ENCODE measurements at regions not wholly inside any gene's neighbourhood (a gene's known extent, or its start where the extent isn't known, plus 50 kb on each side); places are given as distances from the start of the nearest gene placed in this dataset.
A peak's percentile ranks its signal among the peaks of the same experiment; 100 is the strongest.
"Not testable (repeated sequence)": the region's sequence is repeated elsewhere in the genome, so short reads cannot be mapped to it uniquely, and the experiment has no call there.

DNA sequence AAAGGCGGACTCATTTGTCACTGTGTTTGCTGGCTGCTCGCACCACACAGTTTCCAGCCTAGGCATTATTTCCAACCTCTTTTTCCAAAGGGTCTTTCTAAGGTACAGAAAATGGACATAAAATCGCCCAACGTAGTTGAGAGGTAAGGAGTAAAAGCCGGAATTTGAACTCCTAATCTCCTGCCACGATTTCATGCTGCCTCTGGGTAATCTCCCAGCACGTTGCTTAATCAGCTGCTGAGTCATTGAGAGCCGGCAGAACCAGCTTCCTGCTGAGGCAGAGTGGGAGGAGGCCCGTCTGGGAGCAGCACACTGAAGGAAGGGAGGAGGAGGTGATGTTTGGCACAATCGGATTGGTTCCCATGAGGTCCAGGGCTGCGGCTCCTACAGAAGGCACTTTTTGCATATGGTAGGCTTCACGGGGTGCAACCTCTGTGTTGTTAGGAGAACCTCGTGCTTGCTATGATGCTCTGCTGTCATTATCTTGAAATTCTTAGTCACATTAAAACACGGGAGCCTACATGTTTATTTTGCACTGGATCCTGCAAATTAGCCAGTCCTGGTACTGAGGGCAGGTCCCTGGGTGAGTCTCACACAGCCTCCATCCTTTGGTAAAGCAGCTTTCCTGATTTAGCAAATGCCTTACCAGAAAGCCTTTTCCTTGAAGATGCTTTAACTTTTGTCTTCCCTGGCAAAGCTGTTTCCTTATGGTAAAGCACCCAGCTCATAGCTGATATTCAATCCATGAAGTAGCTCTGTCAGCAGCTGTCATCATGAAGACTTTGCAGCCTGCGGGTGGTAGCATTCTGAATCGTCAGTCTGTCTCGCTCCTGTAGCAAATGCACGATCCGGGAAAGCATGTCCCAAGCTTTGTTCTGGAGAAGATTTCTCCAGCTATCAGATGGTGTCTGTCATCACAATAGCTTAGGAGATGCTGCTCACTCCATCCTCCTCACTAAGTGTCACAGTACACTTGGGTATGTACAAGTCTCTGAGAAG, 191.6 kb upstream of the MSX2 start:
- peak; percentile 88 for DNase-seq (ENCODE audit: low read depth, low spot score)
- Histone ChIP-seq H3K27ac (peak overlapping the region; percentile 96), H3K4me3 (peak overlapping the region; percentile 72), H3K9ac (ENCODE audit: insufficient read length) (peak overlapping the region; percentile 52), H3K36me3 (ENCODE audit: insufficient read depth, low read length) (no peaks in the 10 kb centered on the region), H3K9me3 (ENCODE audit: low read depth, low read length) (no peaks in the 10 kb centered on the region)
- no peak for TF ChIP-seq EZH2 (IDR thresholded peaks at IDR 0.05)
- peak; percentile 67 for TF ChIP-seq POLR2AphosphoS5 (IDR thresholded peaks at IDR 0.05; ENCODE audit: borderline replicate concordance, low read depth, low read length)
- peak; percentile 54 for TF ChIP-seq FOXP2 (optimal IDR thresholded peaks at IDR 0.05; ENCODE audit: control extremely low read depth, extremely low read length, insufficient read depth)

DNA sequence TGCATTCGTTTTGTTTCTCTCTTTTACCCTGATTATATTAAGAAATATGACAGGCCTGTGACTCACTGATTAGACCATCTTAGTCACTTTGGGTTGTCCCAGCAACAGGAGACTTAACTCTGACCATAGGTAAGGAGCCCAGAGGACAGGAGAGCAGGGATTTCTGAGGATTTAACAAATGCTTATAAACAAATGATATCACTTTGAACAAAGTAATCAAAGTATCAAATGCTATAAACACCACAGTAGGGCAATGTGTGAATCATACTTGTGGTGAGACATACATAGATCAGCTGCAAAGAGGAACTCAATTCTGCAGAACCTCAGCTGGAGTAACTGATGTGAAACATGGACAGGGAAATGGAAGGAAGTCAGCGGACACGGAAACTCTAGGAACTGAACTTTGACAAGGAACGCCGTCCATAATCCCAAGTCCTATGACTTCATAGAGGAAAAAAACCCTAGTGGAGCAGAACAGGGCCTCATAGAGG, 190.6 kb upstream of the MSX2 start:
- H3K9ac ChIP-seq (ENCODE audit: insufficient read length): no peak overlapping the region
- no peaks in the 10 kb centered on the region for H3K9me3 ChIP-seq (ENCODE audit: low read depth, low read length)
- no peak for DNase-seq (ENCODE audit: low read depth, low spot score)
- TF ChIP-seq FOXP2 (optimal IDR thresholded peaks at IDR 0.05; ENCODE audit: control extremely low read depth, extremely low read length, insufficient read depth) (no peak), EZH2 (IDR thresholded peaks at IDR 0.05) (no peak), POLR2AphosphoS5 (IDR thresholded peaks at IDR 0.05; ENCODE audit: borderline replicate concordance, low read depth, low read length) (no peak)
- no peak overlapping the region for H3K27ac ChIP-seq
- H3K4me3 ChIP-seq: no peak overlapping the region
- H3K36me3 ChIP-seq (ENCODE audit: insufficient read depth, low read length): no peaks in the 10 kb centered on the region

DNA sequence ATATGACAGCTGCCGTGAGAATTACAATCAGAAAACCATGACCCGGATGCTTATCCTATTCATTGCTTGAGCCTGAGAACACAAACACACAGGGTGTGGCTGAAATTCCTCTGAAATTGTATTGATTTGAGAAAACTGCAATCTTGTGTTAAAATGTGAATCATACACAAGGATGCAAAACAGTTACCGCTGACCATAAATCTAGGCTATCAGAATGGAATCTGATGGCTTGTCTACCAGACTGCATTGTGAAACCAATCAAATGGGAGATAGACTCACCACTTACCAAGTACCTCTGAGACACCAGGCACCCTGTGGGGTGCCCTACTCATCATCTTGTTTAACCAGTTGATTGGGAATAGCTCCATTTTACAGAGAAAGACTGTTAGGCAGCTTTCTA, 188.7 kb upstream of the MSX2 start:
- H3K9me3 ChIP-seq (ENCODE audit: low read depth, low read length): no peaks in the 10 kb centered on the region
- no peak overlapping the region for H3K27ac ChIP-seq
- TF ChIP-seq POLR2AphosphoS5 (IDR thresholded peaks at IDR 0.05; ENCODE audit: borderline replicate concordance, low read depth, low read length) (no peak), FOXP2 (optimal IDR thresholded peaks at IDR 0.05; ENCODE audit: control extremely low read depth, extremely low read length, insufficient read depth) (no peak), EZH2 (IDR thresholded peaks at IDR 0.05) (no peak)
- H3K4me3 ChIP-seq: no peak overlapping the region
- no peak overlapping the region for H3K9ac ChIP-seq (ENCODE audit: insufficient read length)
- no peaks in the 10 kb centered on the region for H3K36me3 ChIP-seq (ENCODE audit: insufficient read depth, low read length)
- DNase-seq (ENCODE audit: low read depth, low spot score): no peak

DNA sequence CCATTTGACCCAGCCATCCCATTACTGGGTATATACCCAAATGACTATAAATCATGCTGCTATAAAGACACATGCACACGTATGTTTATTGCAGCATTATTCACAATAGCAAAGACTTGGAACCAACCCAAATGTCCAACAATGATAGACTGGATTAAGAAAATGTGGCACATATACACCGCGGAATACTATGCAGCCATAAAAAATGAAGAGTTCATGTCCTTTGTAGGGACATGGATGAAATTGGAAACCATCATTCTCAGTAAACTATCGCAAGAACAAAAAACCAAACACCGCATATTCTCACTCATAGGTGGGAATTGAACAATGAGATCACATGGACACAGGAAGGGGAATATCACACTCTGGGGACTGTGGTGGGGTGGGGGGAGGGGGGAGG, 184.6 kb upstream of the MSX2 start:
- not testable (repeated sequence) for H3K9me3 ChIP-seq (ENCODE audit: low read depth, low read length); H3K9ac ChIP-seq (ENCODE audit: insufficient read length); H3K27ac ChIP-seq; H3K36me3 ChIP-seq (ENCODE audit: insufficient read depth, low read length); DNase-seq (ENCODE audit: low read depth, low spot score); H3K4me3 ChIP-seq

DNA sequence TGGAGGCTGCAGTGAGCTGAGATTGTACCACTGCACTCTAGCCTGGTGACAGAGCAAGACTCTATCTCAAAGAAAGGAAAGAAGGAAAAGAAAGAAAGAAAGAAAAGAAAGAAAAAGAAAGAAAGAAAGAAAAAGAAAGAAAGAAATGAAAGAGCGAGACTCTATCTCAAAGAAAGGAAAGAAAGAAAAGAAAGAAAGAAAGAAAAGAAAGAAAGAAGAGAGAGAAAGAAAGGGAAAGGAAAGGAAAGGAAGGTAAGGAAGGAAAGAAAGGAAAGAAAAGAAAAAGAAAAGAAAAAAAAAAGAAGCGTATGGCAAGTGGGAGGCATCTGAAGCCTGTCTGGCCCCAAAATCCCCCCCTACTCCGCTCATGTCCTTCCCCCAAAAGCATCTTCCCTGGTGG, 182.3 kb upstream of the MSX2 start:
- no peak overlapping the region for H3K27ac ChIP-seq
- no peaks in the 10 kb centered on the region for H3K36me3 ChIP-seq (ENCODE audit: insufficient read depth, low read length)
- no peak overlapping the region for H3K9ac ChIP-seq (ENCODE audit: insufficient read length)
- no peak for TF ChIP-seq EZH2 (IDR thresholded peaks at IDR 0.05)
- TF ChIP-seq POLR2AphosphoS5 (IDR thresholded peaks at IDR 0.05; ENCODE audit: borderline replicate concordance, low read depth, low read length): no peak
- TF ChIP-seq FOXP2 (optimal IDR thresholded peaks at IDR 0.05; ENCODE audit: control extremely low read depth, extremely low read length, insufficient read depth): no peak
- no peak for DNase-seq (ENCODE audit: low read depth, low spot score)
- H3K4me3 ChIP-seq: no peak overlapping the region
- no peaks in the 10 kb centered on the region for H3K9me3 ChIP-seq (ENCODE audit: low read depth, low read length)

DNA sequence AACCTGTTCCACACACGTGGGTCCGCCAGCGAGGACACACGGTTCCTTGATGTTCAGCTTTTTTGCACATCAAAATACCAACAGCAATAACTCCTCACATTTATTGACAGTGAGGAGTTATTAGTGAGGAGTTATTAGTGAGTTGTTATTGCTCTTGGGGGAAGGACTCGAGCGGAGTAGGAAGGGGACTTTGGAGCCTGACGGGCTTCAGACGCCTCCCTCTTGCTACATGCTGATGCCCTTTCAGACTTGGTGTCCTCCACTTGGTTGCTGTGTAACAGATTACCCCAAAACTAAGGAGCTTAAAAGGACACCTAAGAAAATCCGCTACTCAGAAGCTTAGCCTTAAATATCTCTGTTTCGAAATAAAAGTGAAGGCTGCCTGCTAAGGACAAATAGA, 181.9 kb upstream of the MSX2 start:
- Histone ChIP-seq H3K4me3 (no peak overlapping the region), H3K9me3 (ENCODE audit: low read depth, low read length) (no peaks in the 10 kb centered on the region), H3K27ac (no peak overlapping the region), H3K9ac (ENCODE audit: insufficient read length) (no peak overlapping the region), H3K36me3 (ENCODE audit: insufficient read depth, low read length) (no peaks in the 10 kb centered on the region)
- DNase-seq (ENCODE audit: low read depth, low spot score): no peak
- TF ChIP-seq EZH2 (IDR thresholded peaks at IDR 0.05): no peak
- TF ChIP-seq FOXP2 (optimal IDR thresholded peaks at IDR 0.05; ENCODE audit: control extremely low read depth, extremely low read length, insufficient read depth): no peak
- TF ChIP-seq POLR2AphosphoS5 (IDR thresholded peaks at IDR 0.05; ENCODE audit: borderline replicate concordance, low read depth, low read length): no peak

DNA sequence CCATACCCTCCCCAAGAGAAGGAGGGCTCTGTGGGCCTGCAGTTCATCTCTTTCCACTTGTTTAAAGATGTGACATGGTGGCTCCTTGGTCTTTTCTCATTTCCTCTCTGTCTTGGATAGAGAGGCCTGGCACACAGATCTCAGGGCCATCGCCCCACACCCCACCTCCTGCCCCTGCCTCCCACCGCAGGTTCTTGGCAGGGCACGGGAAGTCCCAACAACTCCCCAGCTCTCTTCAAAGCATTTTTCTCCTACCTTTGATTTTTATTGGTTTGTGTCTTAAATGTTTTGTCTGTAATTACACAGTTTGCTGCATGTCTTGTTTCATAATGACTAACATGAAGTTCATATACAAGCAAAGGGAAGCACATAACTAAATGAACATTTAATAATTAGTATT, 178.5 kb upstream of the MSX2 start:
- Histone ChIP-seq H3K36me3 (ENCODE audit: insufficient read depth, low read length) (no peaks in the 10 kb centered on the region), H3K4me3 (no peak overlapping the region), H3K9me3 (ENCODE audit: low read depth, low read length) (no peaks in the 10 kb centered on the region), H3K27ac (no peak overlapping the region), H3K9ac (ENCODE audit: insufficient read length) (no peak overlapping the region)
- no peak for TF ChIP-seq FOXP2 (optimal IDR thresholded peaks at IDR 0.05; ENCODE audit: control extremely low read depth, extremely low read length, insufficient read depth)
- no peak for TF ChIP-seq EZH2 (IDR thresholded peaks at IDR 0.05)
- no peak for TF ChIP-seq POLR2AphosphoS5 (IDR thresholded peaks at IDR 0.05; ENCODE audit: borderline replicate concordance, low read depth, low read length)
- DNase-seq (ENCODE audit: low read depth, low spot score): no peak

DNA sequence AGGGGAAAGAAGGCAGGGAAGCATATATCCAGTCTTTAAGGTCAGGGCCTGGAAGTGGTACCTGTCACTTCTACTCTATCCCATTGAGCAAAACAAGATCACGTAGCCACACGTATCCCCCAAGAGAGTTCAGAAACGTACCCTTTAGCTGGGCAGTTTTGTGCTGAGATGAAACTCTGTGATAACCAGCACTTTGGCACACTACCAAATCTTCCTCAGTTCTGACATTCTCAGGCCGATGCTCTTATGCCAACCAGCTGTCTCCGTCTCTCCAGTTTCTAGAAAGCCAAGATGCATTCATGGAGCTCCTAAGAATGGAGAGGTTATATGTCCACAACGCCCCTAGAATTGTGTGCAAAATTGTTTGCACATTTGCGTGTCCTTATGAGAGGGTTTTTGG, 176.6 kb upstream of the MSX2 start:
- no peak for DNase-seq (ENCODE audit: low read depth, low spot score)
- Histone ChIP-seq H3K27ac (no peak overlapping the region), H3K4me3 (no peak overlapping the region), H3K36me3 (ENCODE audit: insufficient read depth, low read length) (no peaks in the 10 kb centered on the region), H3K9ac (ENCODE audit: insufficient read length) (no peak overlapping the region), H3K9me3 (ENCODE audit: low read depth, low read length) (no peaks in the 10 kb centered on the region)
- TF ChIP-seq FOXP2 (optimal IDR thresholded peaks at IDR 0.05; ENCODE audit: control extremely low read depth, extremely low read length, insufficient read depth) (no peak), EZH2 (IDR thresholded peaks at IDR 0.05) (no peak), POLR2AphosphoS5 (IDR thresholded peaks at IDR 0.05; ENCODE audit: borderline replicate concordance, low read depth, low read length) (no peak)
